Astrocyte of the hippocampus (primary cell): ENCODE measurements at regions not wholly inside any gene's neighbourhood (a gene's known extent, or its start where the extent isn't known, plus 50 kb on each side); places are given as distances from the start of the nearest gene placed in this dataset.
"Not testable (repeated sequence)": the region's sequence is repeated elsewhere in the genome, so short reads cannot be mapped to it uniquely, and the experiment has no call there.

Source experiments
- DNase-seq: peaks from one replicate; pipeline ENCODE4 v3.0.0; 2011; ENCODE audit warnings: low read depth, low spot score

GRCh38 chr4:141346144-141346543, 125.4 kb downstream of the ZNF330 start:
- peak; percentile 73 for DNase-seq

- no peak for DNase-seq
Observed at GRCh38 chr4:141347684-141348083, 127.0 kb downstream of the ZNF330 start.

- DNase-seq = no peak
Observed at GRCh38 chr4:141348125-141348524, 127.4 kb downstream of the ZNF330 start.

GRCh38 chr4:141348573-141348972, 127.9 kb downstream of the ZNF330 start:
- no peak for DNase-seq

GRCh38 chr4:141349236-141349635, 128.5 kb downstream of the ZNF330 start:
- no peak for DNase-seq

- peak; percentile 76 for DNase-seq
Observed at GRCh38 chr4:141350122-141350905, 129.6 kb downstream of the ZNF330 start.

- no peak for DNase-seq
Observed at GRCh38 chr4:141352331-141352730, 131.6 kb downstream of the ZNF330 start.

GRCh38 chr4:141352909-141353525, 132.3 kb downstream of the ZNF330 start:
- DNase-seq = peak; percentile 43

- DNase-seq = no peak
Observed at GRCh38 chr4:141356321-141356962, 135.7 kb downstream of the ZNF330 start.

- no peak for DNase-seq
Observed at GRCh38 chr4:141356963-141357335, 136.3 kb downstream of the ZNF330 start.

- not testable (repeated sequence) for DNase-seq
Observed at GRCh38 chr4:141368241-141368640, 147.5 kb downstream of the ZNF330 start.

- no peak for DNase-seq
Observed at GRCh38 chr4:141371206-141371605, 150.5 kb downstream of the ZNF330 start.

- peak; percentile 93 for DNase-seq
Observed at GRCh38 chr4:141375855-141376254, 155.2 kb downstream of the ZNF330 start.

GRCh38 chr4:141376769-141377168, 156.1 kb downstream of the ZNF330 start:
- DNase-seq = no peak

- no peak for DNase-seq
Observed at GRCh38 chr4:141387299-141387698, 166.6 kb downstream of the ZNF330 start.

GRCh38 chr4:141388481-141388880, 167.8 kb downstream of the ZNF330 start:
- DNase-seq = peak; percentile 90

GRCh38 chr4:141389649-141390048, 169.0 kb downstream of the ZNF330 start:
- no peak for DNase-seq

- no peak for DNase-seq
Observed at GRCh38 chr4:141390571-141390970, 169.9 kb downstream of the ZNF330 start.

GRCh38 chr4:141391293-141391692, 170.6 kb downstream of the ZNF330 start:
- DNase-seq = no peak

- no peak for DNase-seq
Observed at GRCh38 chr4:141391771-141392170, 171.1 kb downstream of the ZNF330 start.

- DNase-seq = no peak
Observed at GRCh38 chr4:141395246-141395830, 174.6 kb downstream of the ZNF330 start.

- no peak for DNase-seq
Observed at GRCh38 chr4:141395919-141396318, 175.2 kb downstream of the ZNF330 start.
